Breast epithelium (tissue), 4 donors: ENCODE measurements at regions not wholly inside any gene's neighbourhood (a gene's known extent, or its start where the extent isn't known, plus 50 kb on each side); places are given as distances from the start of the nearest gene placed in this dataset.

ENCODE experiments used
- DNase-seq, 2 donors: peaks; one replicate each; pipeline ENCODE4 v3.0.0-alpha.2; 2019; ENCODE audit warnings: low spot score in 2 of 2
- H3K27ac ChIP-seq, 2 donors: fragments of 200-600 bp; sonication (generic) in 1 of 2; one replicate each; pipeline ENCODE4 v1.5.1; 2016 to 2019; ENCODE audit warnings: mild to moderate bottlenecking in 1 of 2
- H3K27me3 ChIP-seq, 2 donors: fragments of 200-600 bp; sonication (generic) in 1 of 2; one replicate each; pipeline versions ENCODE4 v1.5.1 to v1.6.0; 2017 to 2019; ENCODE audit warnings: control low read depth in 1 of 2, mild to moderate bottlenecking in 1 of 2
- H3K36me3 ChIP-seq: fragments of 200-600 bp; one replicate; pipeline ENCODE4 v1.5.1; 2019
- H3K4me1 ChIP-seq, 2 donors: fragments of 200-600 bp; sonication (generic); one replicate each; pipeline ENCODE4 v1.5.1; 2016 to 2019; ENCODE audit warnings: control low read depth in 1 of 2
- H3K4me3 ChIP-seq, 3 donors: fragments of 200-600 bp; sonication (generic); 1 replicate in 2 of 3; 2 replicates in 1 of 3; pipeline ENCODE4 v1.5.1; 2016 to 2019; ENCODE audit warnings: mild to moderate bottlenecking in 3 of 3, moderate library complexity in 2 of 3
- H3K9me3 ChIP-seq, 2 donors: fragments of 200-600 bp; sonication (generic) in 1 of 2; one replicate each; pipeline ENCODE4 v1.5.1; 2016 to 2019; ENCODE audit warnings: control low read depth in 1 of 2
- POLR2A ChIP-seq: fragments of 450-650 bp; IDR thresholded peaks from one replicate; pipeline ENCODE4 v1.6.1; 2016; ENCODE audit warnings: antibody characterized with exemption, mild to moderate bottlenecking, moderate library complexity
- POLR2AphosphoS5 ChIP-seq, 3 donors: sonication (generic); formaldehyde crosslinking; IDR thresholded peaks; one replicate each; pipeline ENCODE4 v1.6.1; 2017; ENCODE audit warnings: antibody characterized with exemption in 3 of 3
- intact Hi-C: fragments of 100-400 bp; cut with DNase I; formaldehyde crosslinking; loops from one replicate; pipeline ENCODE4 v1.15.1; 2023; ENCODE audit warnings: low total_unique reads
- TF ChIP-seq, protein P1 (sequence below), 3 donors: fragments of 450-650 bp; IDR thresholded peaks; one replicate each; pipeline ENCODE4 v1.5.1; 2016 to 2017; ENCODE audit warnings: antibody characterized with exemption in 3 of 3, mild to moderate bottlenecking in 3 of 3, moderate library complexity in 3 of 3

DNA sequence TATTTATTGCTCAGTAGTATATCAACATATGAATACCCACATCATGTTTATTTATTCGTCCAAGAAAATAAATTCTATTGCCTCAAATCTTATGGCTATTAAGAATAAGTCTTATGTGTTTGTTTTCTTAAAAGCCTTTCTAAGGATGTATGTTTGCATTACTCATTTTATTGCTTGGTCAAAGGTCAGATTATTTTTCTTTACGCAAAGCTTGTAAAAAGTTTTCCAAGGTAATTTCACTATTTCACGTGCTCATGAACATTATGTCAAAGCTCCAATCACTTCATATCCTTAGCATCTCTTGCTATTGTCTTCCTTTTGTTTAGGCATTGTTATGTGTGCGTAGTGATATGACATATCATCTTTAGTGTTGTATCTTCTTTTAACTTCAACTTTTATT is 258.5 kb upstream of the FSTL5 start:
- Histone ChIP-seq H3K27ac (no peak overlapping the region), H3K4me3 (no peak overlapping the region), H3K9me3 (no peaks in the 10 kb centered on the region), H3K4me1 (no peaks in the 10 kb centered on the region), H3K36me3 (no peaks in the 10 kb centered on the region), H3K27me3 (no peaks in the 10 kb centered on the region)
- TF ChIP-seq POLR2A (no peak), POLR2AphosphoS5 (IDR thresholded peaks at IDR 0.05) (no peak)
- TF ChIP-seq, protein P1, sequence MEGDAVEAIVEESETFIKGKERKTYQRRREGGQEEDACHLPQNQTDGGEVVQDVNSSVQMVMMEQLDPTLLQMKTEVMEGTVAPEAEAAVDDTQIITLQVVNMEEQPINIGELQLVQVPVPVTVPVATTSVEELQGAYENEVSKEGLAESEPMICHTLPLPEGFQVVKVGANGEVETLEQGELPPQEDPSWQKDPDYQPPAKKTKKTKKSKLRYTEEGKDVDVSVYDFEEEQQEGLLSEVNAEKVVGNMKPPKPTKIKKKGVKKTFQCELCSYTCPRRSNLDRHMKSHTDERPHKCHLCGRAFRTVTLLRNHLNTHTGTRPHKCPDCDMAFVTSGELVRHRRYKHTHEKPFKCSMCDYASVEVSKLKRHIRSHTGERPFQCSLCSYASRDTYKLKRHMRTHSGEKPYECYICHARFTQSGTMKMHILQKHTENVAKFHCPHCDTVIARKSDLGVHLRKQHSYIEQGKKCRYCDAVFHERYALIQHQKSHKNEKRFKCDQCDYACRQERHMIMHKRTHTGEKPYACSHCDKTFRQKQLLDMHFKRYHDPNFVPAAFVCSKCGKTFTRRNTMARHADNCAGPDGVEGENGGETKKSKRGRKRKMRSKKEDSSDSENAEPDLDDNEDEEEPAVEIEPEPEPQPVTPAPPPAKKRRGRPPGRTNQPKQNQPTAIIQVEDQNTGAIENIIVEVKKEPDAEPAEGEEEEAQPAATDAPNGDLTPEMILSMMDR (IDR thresholded peaks at IDR 0.05) = no peak
- no peak for DNase-seq
- intact Hi-C loops = no loop called here

DNA sequence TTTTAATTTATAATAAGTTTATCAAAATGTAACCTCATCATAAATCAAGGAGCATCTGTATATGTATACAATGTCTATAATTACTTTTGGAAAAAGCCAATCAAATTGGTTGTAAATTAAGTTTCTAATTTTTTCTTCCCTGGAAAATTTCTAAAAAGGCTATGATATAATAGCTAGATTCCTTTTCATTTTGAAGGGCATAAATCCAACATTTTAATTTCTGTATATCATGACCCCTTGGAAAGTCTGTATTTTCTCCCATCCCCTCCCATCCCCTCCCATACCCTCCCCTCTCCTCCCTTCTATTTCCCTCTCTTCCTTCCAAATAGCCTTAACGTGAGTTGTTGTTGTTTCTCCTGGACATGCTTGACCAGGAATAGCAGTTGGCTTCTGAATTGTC is 247.1 kb upstream of the FSTL5 start:
- H3K27me3 ChIP-seq = no peaks in the 10 kb centered on the region
- TF ChIP-seq POLR2A = no peak
- TF ChIP-seq POLR2AphosphoS5 (IDR thresholded peaks at IDR 0.05) = no peak
- TF ChIP-seq, protein P1 (IDR thresholded peaks at IDR 0.05) = no peak
- H3K4me1 ChIP-seq = no peaks in the 10 kb centered on the region
- no peaks in the 10 kb centered on the region for H3K36me3 ChIP-seq
- intact Hi-C loops = no loop called here
- H3K4me3 ChIP-seq = no peak overlapping the region
- DNase-seq = no peak
- no peak overlapping the region for H3K27ac ChIP-seq
- H3K9me3 ChIP-seq = no peaks in the 10 kb centered on the region

DNA sequence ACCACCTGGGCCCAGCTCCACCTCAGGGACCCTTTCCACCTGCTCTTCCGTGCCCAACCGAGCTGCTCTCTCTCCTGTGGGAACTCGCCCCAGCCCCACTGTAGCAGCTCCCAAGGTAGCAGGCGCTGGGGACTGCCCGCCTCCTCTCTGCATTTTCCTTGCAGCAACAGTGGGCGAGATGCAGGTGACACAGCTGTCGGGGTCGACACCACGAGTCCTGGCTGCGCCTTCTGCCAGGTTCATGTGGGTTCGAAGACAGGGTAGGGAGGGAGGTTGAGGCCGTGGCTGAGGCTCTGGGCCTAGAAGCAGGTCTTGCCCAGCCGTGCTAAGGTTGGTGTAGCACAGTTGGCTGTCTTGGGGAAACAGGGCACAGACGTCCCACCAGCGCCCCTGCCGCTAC is 245.2 kb upstream of the FSTL5 start:
- no peak for DNase-seq
- Histone ChIP-seq H3K27ac (no peak overlapping the region), H3K36me3 (no peaks in the 10 kb centered on the region), H3K4me1 (no peaks in the 10 kb centered on the region), H3K27me3 (no peaks in the 10 kb centered on the region), H3K9me3 (no peaks in the 10 kb centered on the region), H3K4me3 (no peak overlapping the region)
- intact Hi-C loops = no loop called here
- TF ChIP-seq, protein P1 (IDR thresholded peaks at IDR 0.05) = no peak
- TF ChIP-seq POLR2A (no peak), POLR2AphosphoS5 (IDR thresholded peaks at IDR 0.05) (no peak)

DNA sequence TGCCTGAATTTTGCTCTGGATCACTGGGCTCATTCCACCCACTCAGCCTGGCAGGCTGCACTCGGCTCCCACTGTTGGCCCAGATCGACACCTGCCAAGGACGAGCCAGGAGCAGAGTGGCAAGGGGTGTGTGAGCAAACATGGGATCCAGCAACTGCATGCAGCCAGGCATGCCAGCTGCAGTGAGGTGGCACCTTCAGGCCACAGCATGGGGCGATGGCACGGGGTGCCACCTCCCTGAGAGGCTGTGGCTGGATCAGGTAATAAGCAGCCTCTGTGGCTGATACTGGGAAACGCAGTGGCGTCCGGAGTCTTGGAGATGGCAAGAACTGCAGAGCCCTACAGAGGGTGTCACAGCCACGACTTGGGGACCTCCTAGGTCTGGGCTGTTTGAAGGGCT is 244.5 kb upstream of the FSTL5 start:
- H3K27me3 ChIP-seq = no peaks in the 10 kb centered on the region
- DNase-seq = no peak
- TF ChIP-seq POLR2AphosphoS5 (IDR thresholded peaks at IDR 0.05) = no peak
- TF ChIP-seq, protein P1 (IDR thresholded peaks at IDR 0.05) = no peak
- no peak for TF ChIP-seq POLR2A
- intact Hi-C loops = no loop called here
- H3K36me3 ChIP-seq = no peaks in the 10 kb centered on the region
- no peaks in the 10 kb centered on the region for H3K4me1 ChIP-seq
- no peak overlapping the region for H3K4me3 ChIP-seq
- no peaks in the 10 kb centered on the region for H3K9me3 ChIP-seq
- H3K27ac ChIP-seq = no peak overlapping the region

DNA sequence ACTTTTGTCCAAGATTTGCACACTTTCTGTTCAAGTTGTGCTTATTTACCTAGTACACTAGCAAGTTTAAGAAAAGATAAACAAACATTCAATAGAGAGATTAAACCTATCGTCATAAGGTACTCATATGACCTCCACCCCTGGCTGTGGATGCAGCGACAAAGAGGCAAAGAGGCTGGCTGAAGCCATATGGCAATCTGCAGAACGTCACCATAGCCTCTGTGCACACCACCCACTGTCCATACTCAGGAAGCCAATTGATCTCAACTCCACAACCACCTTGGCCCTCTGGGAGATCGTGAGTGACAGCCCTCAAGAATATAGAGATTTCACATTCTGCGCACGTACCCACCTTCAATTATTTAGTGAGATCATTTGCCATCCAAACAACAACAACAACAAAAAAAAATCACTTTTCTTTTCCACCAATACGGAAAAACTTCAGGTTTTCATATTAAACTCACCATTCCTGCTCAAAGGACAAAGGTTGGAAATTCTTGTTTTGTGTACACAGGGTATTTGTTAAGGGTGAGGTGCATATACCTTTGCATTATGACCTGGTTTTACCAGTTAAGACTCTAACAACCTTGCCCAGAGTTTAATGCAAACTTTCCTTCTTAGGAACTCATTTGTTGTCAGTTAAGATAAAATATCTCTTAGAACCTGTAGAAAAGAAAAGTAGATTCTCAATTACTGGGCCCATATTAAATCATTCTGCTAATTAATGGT is 243.0 kb upstream of the FSTL5 start:
- Histone ChIP-seq H3K27me3 (no peaks in the 10 kb centered on the region), H3K4me3 (no peak overlapping the region), H3K4me1 (no peaks in the 10 kb centered on the region), H3K27ac (no peak overlapping the region), H3K36me3 (no peaks in the 10 kb centered on the region), H3K9me3 (no peaks in the 10 kb centered on the region)
- intact Hi-C loops = no loop called here
- no peak for TF ChIP-seq POLR2A
- no peak for DNase-seq
